NCI-H345 treated with DMSO at 0.1 percent for 48 hours (cell line): ENCODE measurements at regions not wholly inside any gene's neighbourhood (a gene's known extent, or its start where the extent isn't known, plus 50 kb on each side); places are given as distances from the start of the nearest gene placed in this dataset.

Source experiments
- DNase-seq: peaks from one replicate; lab custom pipeline; 2025; ENCODE audit not compliant: unreplicated experiment; lab: John Stamatoyannopoulos, UW

GRCh38 chr2:52258038-52258437 lies 1226.1 kb upstream of the NRXN1 start:
- DNase-seq = no peak

GRCh38 chr2:52253416-52253980 lies 1221.6 kb upstream of the NRXN1 start:
- no peak for DNase-seq

GRCh38 chr2:52238782-52239181 lies 1206.8 kb upstream of the NRXN1 start:
- peak; percentile 67 for DNase-seq

GRCh38 chr2:52222128-52222527 lies 1190.2 kb upstream of the NRXN1 start:
- DNase-seq = no peak

GRCh38 chr2:52220393-52220792 lies 1188.5 kb upstream of the NRXN1 start:
- DNase-seq = peak; percentile 98

- no peak for DNase-seq
These were observed 1178.7 kb upstream of the NRXN1 start for GRCh38 chr2:52210611-52211010.

GRCh38 chr2:52210161-52210560 lies 1178.2 kb upstream of the NRXN1 start:
- DNase-seq = no peak

- DNase-seq = no peak
These were observed 1162.4 kb upstream of the NRXN1 start for GRCh38 chr2:52194342-52194741.

GRCh38 chr2:52193804-52194203 lies 1161.9 kb upstream of the NRXN1 start:
- DNase-seq = no peak

GRCh38 chr2:52192656-52193055 lies 1160.7 kb upstream of the NRXN1 start:
- DNase-seq = no peak

- DNase-seq = no peak
These were observed 1149.1 kb upstream of the NRXN1 start for GRCh38 chr2:52181080-52181479.

GRCh38 chr2:52178845-52179244 lies 1146.9 kb upstream of the NRXN1 start:
- DNase-seq = no peak

GRCh38 chr2:52145005-52145404 lies 1113.1 kb upstream of the NRXN1 start:
- no peak for DNase-seq

GRCh38 chr2:52144590-52144989 lies 1112.7 kb upstream of the NRXN1 start:
- DNase-seq = no peak

- no peak for DNase-seq
These were observed 1109.1 kb upstream of the NRXN1 start for GRCh38 chr2:52141076-52141475.

GRCh38 chr2:52139241-52139640 lies 1107.3 kb upstream of the NRXN1 start:
- DNase-seq = no peak

GRCh38 chr2:52135235-52135634 lies 1103.3 kb upstream of the NRXN1 start:
- DNase-seq = no peak

- no peak for DNase-seq
These were observed 1096.1 kb upstream of the NRXN1 start for GRCh38 chr2:52128081-52128480.

- no peak for DNase-seq
These were observed 1095.6 kb upstream of the NRXN1 start for GRCh38 chr2:52127527-52127926.

- no peak for DNase-seq
These were observed 1085.4 kb upstream of the NRXN1 start for GRCh38 chr2:52117299-52117698.

- DNase-seq = no peak
These were observed 1083.8 kb upstream of the NRXN1 start for GRCh38 chr2:52115750-52116149.

- DNase-seq = no peak
These were observed 1081.4 kb upstream of the NRXN1 start for GRCh38 chr2:52113338-52113737.

GRCh38 chr2:52112141-52112540 lies 1080.2 kb upstream of the NRXN1 start:
- no peak for DNase-seq

- no peak for DNase-seq
These were observed 1075.2 kb upstream of the NRXN1 start for GRCh38 chr2:52107124-52107523.
